ENCODE measurements at regions not wholly inside any gene's neighbourhood (a gene's known extent, or its start where the extent isn't known, plus 50 kb on each side); places are given as distances from the start of the nearest gene placed in this dataset.

DNA sequence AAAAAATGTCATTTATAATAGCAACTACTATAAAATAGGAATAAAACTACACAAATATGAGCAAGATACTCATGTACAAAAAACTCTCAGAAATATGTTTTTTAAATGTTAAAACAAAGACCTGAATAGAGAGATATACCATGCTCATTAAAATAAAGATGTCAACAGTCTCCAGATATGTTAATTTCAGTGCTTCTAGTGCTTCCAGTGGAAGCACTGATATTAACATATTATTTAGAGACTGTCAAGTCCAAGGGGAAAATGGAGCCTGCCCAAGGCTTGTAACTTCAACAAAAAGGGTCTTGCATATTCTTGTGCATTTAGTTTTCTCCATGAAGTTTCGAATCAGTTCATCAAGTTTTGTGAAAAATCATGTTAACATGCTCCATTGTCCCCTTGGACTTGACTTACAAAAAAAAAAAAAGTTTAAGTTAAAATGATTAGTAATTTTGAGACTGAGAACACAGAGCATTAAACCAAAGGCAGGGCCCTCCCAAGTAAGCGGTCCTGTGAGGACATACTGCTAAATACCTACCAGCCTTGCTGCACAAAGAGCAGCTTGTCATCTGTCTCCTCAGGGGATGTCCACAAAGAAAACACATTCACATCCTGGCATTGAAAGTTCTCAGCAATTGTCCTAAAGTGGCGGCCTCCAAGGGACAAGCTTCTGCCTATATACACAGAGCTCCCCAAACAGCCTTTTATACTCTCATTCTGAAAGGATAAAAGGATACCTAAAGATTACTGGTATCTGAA lies 501.9 kb upstream of the CHAC2 start:
- no peak for DNase-seq (ENCODE audit: low read depth in 2 of 2)

DNA sequence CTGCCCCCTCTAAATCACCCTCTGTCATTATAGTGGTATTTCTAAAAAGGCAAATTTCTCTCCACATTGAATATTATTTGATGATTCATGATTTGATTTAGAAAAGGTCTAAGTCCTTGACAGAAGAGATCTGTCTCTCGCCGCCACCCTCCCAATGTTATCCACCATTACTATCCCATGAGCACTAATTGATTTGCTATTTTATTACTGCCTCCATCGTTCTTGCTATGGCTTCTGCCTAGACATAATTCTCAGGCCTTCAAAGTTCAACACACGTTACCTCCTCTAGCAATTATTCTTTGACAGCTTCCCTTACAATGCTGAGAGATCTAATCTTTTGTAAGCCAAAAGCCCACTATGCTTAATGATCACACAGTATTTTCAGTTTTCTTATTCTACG lies 507.0 kb upstream of the CHAC2 start:
- no peak for DNase-seq (ENCODE audit: low read depth in 2 of 2)

DNA sequence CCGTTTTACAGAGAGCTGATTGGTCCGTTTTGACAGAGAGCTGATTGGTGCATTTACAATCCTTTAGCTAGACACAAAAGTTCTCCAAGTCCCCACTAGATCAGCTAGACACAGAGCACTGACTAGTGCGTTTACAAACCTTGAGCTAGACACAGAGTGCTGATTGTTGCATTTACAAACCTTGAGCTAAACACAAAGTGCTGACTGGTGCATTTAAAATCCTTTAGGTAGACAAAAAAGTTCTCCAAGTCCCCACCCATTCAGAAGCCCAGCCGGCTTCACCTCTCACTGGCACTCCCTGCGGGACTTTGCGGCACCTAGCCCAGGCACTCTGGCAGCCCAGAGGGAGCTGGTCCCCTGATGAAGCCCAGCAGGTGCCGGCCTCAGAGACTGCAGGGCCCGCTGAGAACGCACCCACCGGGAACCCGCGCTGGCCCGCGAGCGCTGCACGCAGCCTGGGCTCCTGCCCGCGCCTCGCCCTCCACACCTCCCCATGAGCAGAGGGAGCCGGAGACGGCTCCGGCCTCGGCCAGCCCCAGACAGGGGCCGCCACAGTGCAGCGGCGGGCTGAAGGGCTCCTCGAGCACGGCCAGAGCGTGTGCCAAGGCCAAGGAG lies 508.1 kb upstream of the CHAC2 start:
- no peak for DNase-seq (ENCODE audit: low read depth in 2 of 2)

DNA sequence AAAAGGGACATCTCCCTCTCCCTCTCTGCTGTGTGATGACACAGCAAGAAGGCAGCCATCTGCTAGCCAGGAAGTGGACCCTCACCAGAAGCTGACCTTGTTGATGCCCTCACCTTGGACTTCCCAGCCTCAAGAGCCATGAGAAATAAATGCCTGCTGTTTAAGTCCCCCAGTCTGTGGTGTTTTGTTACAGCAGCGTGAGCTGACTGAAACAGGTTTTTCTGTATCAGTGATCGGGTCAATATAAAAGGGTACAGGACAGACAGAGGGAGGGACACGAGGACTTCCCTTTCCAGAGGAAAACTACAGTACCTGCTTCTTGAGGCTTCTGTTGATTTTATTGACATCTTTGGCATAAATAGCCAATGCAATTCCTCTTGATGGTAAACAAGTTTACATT lies 510.3 kb upstream of the CHAC2 start:
- no peak for DNase-seq (ENCODE audit: low read depth in 2 of 2)

DNA sequence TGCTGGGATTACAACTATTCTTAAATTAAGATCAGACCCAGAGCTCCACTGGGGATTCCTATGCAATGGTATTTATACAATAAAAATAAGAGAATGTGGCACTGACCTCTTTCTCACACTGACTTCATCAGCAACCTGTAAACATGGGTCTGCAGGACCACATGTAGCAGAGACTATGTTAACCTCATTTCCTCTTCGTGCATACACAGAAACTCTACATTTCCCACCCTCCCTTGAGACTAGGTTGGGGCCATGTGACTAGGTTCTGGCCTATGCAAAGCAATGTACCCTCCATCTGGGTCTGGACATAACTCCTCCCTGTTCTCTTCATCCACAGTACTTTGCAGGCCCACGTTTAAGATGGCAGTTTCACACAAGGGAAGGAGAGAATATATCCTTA lies 514.4 kb upstream of the CHAC2 start:
- DNase-seq (ENCODE audit: low read depth in 2 of 2) = no peak

DNA sequence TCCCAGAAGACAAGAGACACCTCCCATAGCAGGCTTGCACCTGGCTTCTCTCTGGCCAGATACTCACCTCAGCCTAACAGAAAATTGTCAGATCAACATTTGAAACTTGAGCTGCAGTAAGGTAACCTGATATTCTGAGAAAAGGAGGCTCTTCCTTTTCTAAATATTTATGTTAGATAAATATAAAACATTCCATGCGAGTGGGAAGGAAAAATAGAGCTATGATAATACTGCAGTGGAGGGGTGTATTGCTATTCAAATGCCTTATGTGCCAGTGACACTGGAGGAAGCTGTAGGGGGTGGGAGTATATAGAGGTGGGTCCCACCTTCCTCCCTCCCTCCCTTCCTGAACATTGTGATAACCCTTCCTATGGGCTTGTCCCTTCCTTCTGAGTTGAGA lies 515.5 kb upstream of the CHAC2 start:
- no peak for DNase-seq (ENCODE audit: low read depth in 2 of 2)

DNA sequence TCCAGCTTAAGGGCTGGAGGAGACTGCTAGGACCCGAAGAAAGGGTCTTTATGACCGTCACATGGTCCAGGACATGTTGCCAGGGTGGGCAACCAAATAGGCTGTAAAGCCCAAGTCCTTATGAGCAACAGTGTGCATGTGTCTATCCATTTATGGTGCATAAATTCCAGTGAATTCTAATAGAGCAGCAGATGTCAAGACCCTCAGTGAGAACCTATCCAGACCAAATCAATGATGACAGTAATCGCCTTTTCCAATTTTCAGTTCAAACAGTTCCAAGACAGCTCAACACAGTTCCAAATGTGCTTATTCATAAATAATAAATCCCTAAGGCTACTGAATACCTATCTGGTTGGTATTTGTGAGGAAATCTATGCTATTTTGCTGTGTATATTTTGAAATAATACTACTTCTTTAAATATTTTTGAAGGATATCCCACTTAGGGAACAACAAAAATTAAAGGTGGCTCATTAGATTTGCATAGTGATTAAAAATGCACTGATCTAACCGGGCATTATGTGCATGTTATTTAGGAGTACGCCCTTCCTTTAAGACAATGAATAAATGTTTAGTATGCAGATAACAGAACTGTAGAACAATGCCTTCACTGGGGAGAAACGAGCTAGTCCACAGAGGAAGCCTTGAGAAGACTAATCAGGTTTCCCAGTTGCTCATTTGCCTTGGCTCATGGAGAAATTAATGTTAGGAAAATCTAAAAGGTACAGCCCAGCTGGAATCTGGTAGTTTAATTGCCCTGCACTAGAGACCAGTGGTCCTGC lies 519.5 kb upstream of the CHAC2 start:
- DNase-seq (ENCODE audit: low read depth in 2 of 2) = no peak

DNA sequence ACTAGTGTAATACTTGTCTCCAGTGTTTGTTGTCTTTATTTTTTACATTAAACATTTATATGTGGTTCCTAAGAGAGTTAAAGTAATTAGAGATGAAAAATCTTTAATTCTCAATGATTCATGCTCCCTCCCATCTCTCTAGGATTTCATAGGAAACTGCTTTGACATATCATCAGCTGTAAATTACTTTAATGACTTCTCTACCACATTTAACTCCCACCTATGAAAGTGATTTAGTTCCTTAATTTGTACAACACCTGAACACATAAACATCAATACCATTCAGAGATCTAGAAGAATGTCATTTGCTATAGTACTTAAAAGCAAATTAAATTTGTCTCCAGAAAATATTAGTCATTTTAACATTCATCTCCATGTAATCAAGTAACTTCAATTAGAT lies 524.2 kb upstream of the CHAC2 start:
- no peak for DNase-seq (ENCODE audit: low read depth in 2 of 2)

DNA sequence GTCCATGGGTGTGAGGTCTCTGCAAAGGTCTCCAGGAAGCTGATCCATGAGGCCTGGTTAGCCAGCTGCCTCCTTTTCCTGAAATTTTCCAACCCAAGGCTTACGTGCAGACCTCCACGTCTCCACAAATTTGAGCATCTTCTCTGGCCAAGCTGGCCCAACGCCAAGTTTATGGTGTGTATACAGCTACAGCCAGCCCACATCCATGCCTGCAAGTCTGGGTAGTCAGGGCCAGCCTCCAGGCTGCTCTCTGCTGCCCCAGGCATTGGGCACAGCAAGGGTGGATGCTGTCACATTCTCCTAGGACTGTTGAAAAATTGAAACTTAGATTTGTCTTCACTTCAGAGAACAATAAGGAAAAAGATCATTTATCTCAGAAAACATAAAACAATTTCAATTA lies 525.5 kb upstream of the CHAC2 start:
- no peak for DNase-seq (ENCODE audit: low read depth in 2 of 2)

DNA sequence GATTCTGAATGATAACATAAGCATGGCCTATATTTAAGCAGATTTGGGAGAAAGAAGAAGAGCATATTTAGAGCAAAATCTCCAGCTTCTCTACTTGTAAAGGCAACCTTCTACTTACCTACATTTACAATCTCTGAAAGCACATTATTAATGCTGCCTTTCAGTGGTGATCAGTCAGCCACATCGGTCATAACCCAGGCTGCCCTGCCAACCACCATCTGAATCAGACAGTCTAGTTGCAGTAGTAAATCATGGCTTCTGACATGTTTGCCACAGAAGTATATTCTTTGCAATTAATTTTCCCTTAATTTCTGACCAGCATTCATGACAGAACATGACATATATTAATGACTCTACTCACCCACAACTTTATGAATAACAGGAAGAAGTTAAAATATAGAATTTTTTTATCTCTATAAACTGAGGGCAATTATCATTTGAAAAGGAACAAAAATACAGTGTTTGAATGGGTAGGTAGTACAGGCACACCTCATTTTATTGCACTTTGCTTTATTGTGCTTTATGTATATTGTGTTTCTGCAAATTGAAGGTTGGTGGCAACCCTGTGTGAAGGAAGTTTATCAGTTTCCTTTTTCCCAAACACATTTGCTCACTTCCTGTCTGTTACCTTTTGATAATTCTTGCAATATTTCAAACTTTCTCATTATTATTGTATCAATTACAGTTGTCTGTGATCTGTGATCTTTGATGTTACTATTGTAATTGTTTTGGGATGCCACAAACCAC lies 531.6 kb upstream of the CHAC2 start:
- no peak for DNase-seq (ENCODE audit: low read depth in 2 of 2)

DNA sequence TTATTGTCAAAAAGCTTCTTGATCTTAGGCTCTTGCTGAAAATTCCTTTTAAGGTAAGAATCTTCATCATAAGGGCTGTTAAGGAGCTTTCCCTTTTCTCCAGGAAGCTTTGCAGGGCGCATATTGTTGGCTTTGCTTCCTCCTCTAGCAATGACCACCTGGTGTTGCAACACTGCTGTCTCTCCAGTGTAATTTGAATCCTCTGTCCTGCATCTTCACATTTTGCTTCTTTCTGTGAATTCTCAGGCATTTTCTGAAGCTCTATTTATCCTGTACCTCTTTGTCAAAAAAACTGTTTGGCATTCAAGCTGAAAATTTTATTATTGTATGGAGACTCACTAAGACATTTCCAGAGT lies 533.1 kb upstream of the CHAC2 start:
- DNase-seq (ENCODE audit: low read depth in 2 of 2) = no peak

DNA sequence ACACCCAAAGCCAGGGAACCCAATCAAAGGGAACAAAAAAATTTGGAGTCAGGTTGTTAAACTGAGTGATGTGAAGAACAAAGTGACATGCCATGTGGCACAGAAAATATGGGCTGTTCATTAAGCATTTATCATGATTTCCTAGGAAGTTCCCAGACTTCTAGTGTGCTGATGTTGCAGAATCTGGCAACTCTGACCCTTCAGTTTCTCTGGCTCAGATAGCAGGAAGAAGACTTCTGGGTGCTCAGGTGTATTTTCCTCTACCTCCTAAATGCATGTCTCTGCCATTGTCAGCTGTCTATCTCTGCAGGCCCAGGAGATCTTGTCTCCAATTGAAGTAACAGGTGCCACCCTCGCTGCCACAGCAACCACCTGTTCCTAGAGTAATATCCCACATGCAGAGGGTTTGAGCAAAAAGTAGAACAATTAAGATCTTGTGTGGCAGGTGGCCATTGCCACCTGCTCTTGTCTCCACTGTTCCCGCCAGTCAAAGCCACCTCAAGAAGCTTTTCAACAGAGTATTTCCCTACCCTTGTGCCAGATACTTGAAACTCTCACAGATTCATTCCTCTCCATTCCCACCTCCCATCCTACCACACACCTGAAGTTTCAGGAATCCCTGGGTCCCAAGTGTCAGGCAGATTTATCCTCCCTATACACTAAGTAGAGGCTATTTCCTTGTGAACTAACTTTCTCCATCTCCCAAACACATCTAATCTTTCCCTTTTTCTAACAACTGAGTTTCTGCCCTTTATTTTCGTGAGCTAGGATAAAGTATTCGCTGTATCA lies 533.7 kb upstream of the CHAC2 start:
- no peak for DNase-seq (ENCODE audit: low read depth in 2 of 2)

DNA sequence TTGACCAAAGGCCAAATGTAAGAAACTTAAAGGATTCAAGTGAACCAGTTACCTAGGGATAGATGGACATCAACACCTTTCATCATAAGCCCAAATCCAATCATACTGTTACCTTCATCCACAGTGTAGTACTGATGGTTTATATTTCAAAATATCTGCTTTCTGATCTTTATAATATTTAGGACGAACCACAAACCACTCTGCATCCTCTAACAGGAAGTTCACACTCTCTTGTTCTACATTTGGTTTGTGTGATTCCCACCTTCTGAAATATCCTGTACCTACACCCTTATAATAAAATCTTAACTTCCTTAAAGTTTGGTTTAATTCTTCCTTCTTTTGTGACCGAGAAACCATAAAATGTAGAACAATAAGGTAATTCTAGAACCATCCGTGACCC lies 535.7 kb upstream of the CHAC2 start:
- DNase-seq (ENCODE audit: low read depth in 2 of 2) = no peak

DNA sequence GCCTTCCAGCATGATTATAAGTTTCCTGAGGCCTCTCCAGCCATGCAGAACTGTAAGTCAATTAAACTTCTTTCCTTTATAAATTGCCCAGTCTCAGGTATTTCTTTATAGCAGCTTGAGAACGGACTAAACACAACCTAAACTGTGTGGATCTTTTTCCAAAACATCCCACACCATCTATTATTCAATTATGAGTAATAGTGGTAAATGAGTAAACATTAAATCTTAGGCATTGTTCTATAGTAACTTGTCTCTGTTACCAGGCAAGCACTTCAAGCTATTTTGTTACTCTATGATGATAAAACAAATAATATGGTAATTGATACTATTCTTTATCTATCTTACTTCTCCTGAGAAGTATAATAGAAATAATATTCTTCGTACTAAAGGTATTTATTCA lies 536.9 kb upstream of the CHAC2 start:
- no peak for DNase-seq (ENCODE audit: low read depth in 2 of 2)

DNA sequence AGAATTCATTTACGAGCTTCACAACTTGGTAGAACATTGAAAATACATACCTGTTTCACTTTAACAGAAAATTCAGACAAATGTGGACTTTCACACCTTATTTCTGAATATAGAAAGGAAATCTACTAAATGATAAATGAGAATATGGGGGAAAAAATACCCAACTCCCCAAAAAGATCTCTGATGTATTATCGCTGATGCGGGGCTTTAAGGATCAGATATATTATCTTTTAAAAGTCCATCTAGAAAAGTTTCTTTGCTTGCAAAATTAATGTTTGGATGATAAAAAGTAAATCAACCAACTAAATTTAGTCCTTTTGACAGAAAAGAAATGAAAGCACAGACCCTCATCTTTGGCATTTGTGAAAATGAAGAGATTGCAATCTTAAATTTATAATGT lies 540.1 kb upstream of the CHAC2 start:
- no peak for DNase-seq (ENCODE audit: low read depth in 2 of 2)

DNA sequence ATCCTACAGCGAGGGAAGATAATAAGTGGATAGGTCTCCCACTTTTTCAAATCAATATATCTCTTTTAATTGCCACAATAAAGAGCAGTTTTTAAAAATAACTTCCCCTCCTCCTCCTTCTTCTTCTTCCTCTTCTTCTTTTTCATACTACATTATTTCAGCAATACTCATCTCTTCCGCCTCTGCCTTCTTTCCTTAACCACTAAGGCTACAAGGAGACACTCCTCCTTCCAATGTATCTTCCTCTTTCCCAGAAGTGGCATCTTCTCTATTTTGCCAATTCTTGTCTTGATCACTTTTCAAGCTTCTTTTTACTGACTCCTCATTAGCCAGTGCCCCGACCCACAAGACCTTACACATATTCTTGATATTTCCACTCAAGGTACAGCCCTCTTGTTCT lies 546.6 kb upstream of the CHAC2 start:
- no peak for DNase-seq (ENCODE audit: low read depth in 2 of 2)

DNA sequence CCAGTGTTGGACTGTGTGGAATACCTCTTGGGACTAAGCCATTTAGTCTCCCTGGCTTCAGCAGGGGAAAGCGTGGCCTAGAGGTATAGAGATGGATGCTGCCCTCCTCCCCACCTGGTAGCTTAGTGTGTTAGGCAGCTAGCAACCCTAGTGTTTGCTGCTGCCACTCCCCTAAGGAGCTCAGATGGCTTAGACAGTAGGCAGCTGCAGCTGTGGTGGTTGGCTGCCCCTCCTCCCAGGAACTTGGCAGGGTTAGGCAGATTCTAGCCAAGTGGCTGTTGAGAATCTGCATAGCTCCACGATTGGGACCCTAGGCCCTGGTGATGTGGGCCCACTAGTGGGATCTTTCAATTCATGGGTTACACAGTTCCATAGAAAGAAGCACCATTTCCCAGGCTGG lies 550.4 kb upstream of the CHAC2 start:
- DNase-seq (ENCODE audit: low read depth in 2 of 2) = no peak

DNA sequence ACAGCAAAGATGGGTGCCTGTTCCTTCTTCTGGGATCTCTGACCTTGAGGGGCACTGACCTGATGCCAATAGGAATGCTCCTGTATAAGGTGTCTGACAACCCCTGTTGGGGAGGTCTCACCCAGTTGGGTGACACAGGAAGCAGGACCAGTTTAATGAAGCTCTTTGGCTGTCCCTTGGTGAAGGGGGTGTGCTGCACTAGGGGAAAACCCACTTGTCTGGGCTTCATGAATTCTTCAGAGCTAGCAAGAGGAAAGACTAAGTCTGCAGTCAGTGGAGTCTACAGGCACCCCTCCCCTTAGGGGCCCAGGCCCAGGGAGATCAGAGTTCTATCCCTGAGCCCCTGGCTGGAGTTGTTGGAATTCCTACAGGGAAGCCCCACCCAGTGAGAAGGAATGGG lies 550.8 kb upstream of the CHAC2 start:
- no peak for DNase-seq (ENCODE audit: low read depth in 2 of 2)

DNA sequence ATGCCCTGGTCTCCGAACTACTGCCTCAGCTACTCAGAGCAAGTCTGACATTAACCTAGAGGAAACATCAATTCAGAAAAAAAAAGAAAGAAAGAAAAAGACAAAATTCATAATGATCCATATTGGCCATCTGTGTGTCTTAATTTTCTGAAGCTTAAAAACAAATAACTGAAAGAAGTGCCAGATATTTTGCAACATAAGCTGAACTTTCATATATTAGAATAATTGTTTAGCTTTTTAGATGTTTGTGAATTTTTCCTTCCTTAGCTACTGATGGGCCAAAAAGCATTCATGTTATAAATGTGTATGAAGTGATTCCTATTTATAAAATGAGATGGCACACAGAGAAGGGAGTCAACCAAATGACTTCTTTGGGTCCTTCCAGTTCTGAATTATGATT lies 555.0 kb upstream of the CHAC2 start:
- no peak for DNase-seq (ENCODE audit: low read depth in 2 of 2)

DNA sequence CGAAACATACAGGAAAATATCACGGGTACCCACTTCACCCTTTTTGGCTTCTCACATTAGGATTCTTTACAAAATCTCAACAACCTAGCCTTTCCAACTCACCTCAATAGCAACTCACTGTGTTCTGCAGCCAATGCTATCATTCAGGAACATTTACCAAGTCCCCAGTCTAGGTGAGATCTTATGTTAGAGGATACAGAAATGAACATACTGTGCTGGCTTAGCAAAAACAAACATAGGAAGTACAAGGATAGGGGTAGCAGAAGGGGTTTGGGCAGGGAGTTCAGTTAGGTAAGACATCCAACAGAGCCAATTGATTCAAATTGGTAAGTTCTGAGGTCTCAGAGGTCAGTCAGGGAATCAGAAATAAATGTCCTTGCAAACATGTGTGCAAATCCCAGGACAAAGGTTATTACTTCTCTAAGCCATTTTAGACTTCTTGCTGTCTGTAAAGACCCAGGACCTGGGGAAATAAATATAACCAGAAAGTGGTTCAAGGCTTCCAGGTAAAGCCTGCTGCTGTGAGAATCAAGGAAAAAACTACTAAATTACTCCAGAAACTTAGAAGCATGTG lies 556.3 kb upstream of the CHAC2 start:
- DNase-seq (ENCODE audit: low read depth in 2 of 2) = no peak

DNA sequence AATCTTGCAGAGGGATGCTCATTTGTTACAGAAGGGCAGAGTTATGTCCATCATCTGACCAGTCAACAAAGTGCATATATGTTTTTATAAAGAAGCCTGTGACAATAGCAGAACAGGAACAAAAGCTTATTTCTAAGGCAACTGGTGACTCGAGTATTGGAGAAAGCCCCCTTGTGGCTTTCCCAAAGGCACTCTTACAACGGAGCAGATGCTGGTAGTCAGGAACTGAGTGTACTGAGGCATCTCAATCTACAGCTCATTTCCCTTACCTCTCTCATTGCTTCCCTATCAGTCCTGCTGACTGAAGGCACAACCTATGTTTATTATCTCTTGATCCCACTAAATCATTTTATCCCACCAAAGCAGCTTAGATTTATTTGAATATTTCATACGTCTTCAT lies 557.1 kb upstream of the CHAC2 start:
- DNase-seq (ENCODE audit: low read depth in 2 of 2) = no peak

All from fibroblast of skin of left biceps (primary cell).